H1 (cell line): ENCODE measurements at regions not wholly inside any gene's neighbourhood (a gene's known extent, or its start where the extent isn't known, plus 50 kb on each side); places are given as distances from the start of the nearest gene placed in this dataset.

Experiments
- CTCF ChIA-PET: fragments of 300-600 bp; sonication (Branson Sonifier 250); formaldehyde crosslinking; loops from one replicate; lab custom pipeline; 2021; ENCODE audit not compliant: partially characterized antibody; lab: Charles Lee
- POLR2A ChIA-PET: fragments of 300-600 bp; sonication (Branson Sonifier 250); formaldehyde crosslinking; loops from one replicate; lab custom pipeline; 2021; ENCODE audit warnings: inconsistent platforms; ENCODE audit not compliant: partially characterized antibody; lab: Charles Lee
- DNase-seq, 2 experiments: peaks; one replicate each; pipeline versions ENCODE4 v3.0.0 to v3.0.0-alpha.2; 2010 to 2022; ENCODE audit warnings: low spot score in 2 of 2, low read depth in 1 of 2, mixed read lengths in 1 of 2
- FAIRE-seq: peaks from 2 replicates; lab custom pipeline; 2011; peaks lifted over from hg19 to GRCh38; lab: Jason Lieb, UNC
- H2AFZ ChIP-seq: 2 replicates; pipeline ENCODE4 v1.8.1; 2012; ENCODE audit warnings: low read length, inconsistent platforms
- H2AK5ac ChIP-seq: 2 replicates; pipeline ENCODE4 v1.6.1; 2013; ENCODE audit warnings: low read depth, low read length
- H2BK120ac ChIP-seq: replicated peaks from 2 replicates; pipeline ENCODE3; 2013; ENCODE audit warnings: low read depth, low read length, inconsistent platforms
- H2BK12ac ChIP-seq: 2 replicates; pipeline ENCODE4 v1.6.1; 2013; ENCODE audit warnings: low read depth, low read length
- H2BK15ac ChIP-seq: 2 replicates; pipeline ENCODE4 v1.6.1; 2013; ENCODE audit warnings: low read length
- H2BK20ac ChIP-seq: 2 replicates; pipeline ENCODE4 v1.6.1; 2013; ENCODE audit warnings: low read length
- H2BK5ac ChIP-seq: 2 replicates; pipeline ENCODE4 v1.6.1; 2013; ENCODE audit warnings: low read depth, low read length
- H3K14ac ChIP-seq: 2 replicates; pipeline ENCODE4 v1.6.1; 2013; ENCODE audit warnings: inconsistent platforms; ENCODE audit not compliant: insufficient read length
- H3K18ac ChIP-seq: 2 replicates; pipeline ENCODE4 v1.6.1; 2013; ENCODE audit warnings: low read length; ENCODE audit errors: extremely low read depth
- H3K23ac ChIP-seq: 2 replicates; pipeline ENCODE4 v1.6.1; 2013; ENCODE audit warnings: inconsistent platforms; ENCODE audit not compliant: insufficient read length
- H3K23me2 ChIP-seq: 2 replicates; pipeline ENCODE4 v1.6.1; 2013; ENCODE audit warnings: low read depth, low read length
- H3K27ac ChIP-seq: 2 replicates; pipeline ENCODE4 v1.6.1; 2011; ENCODE audit warnings: low read depth, low read length, inconsistent platforms
- H3K27me3 ChIP-seq, 4 experiments: replicated peaks in 1 of 4; 1 replicate in 1 of 4; 2 replicates in 3 of 4; pipeline versions ENCODE4 v1.6.1 to v1.8.1; 2011 to 2013; ENCODE audit warnings: low read length in 3 of 4, mild to moderate bottlenecking in 3 of 4, inconsistent platforms in 2 of 4, mixed read lengths in 2 of 4, moderate library complexity in 1 of 4; ENCODE audit not compliant: control insufficient read depth in 3 of 4, insufficient read depth in 3 of 4; ENCODE audit errors: extremely low read depth in 1 of 4
- H3K36me3 ChIP-seq, 4 experiments: 2 replicates each; pipeline versions ENCODE4 v1.6.1 to v1.8.1; 2011 to 2013; ENCODE audit warnings: mild to moderate bottlenecking in 4 of 4, low read length in 3 of 4, moderate library complexity in 2 of 4, control low read depth in 1 of 4, inconsistent platforms in 1 of 4; ENCODE audit not compliant: insufficient read depth in 4 of 4, control insufficient read depth in 2 of 4
- H3K4ac ChIP-seq: replicated peaks from 2 replicates; pipeline ENCODE3; 2013; ENCODE audit warnings: low read length, low read depth, mixed read lengths, inconsistent platforms; ENCODE audit not compliant: insufficient read length
- H3K4me1 ChIP-seq, 4 experiments: replicated peaks in 1 of 4; 1 replicate in 1 of 4; 2 replicates in 3 of 4; pipeline versions ENCODE4 v1.6.1 to v1.8.1; 2011 to 2013; ENCODE audit warnings: low read length in 3 of 4, inconsistent platforms in 2 of 4, mixed read lengths in 1 of 4; ENCODE audit not compliant: insufficient read depth in 4 of 4, control insufficient read depth in 3 of 4
- H3K4me2 ChIP-seq, 2 experiments: 2 replicates each; pipeline versions ENCODE4 v1.6.1 to v1.8.1; 2011 to 2013; ENCODE audit warnings: low read depth in 2 of 2, low read length in 2 of 2, control low read depth in 1 of 2, inconsistent platforms in 1 of 2, mild to moderate bottlenecking in 1 of 2; ENCODE audit not compliant: insufficient read depth in 1 of 2
- H3K4me3 ChIP-seq, 4 experiments: fragments of 200-600, 300-600 bp in 1 of 4; sonication (generic), shearing (Covaris generic), sonication (Bioruptor Twin) in 1 of 4; 2 replicates each; pipeline versions ENCODE4 v1.5.1 to v1.8.1; 2011 to 2016; ENCODE audit warnings: low read length in 4 of 4, low read depth in 3 of 4, control low read depth in 2 of 4, inconsistent platforms in 2 of 4, mild to moderate bottlenecking in 2 of 4, mixed read lengths in 1 of 4, moderate library complexity in 1 of 4; ENCODE audit not compliant: insufficient read depth in 2 of 4; ENCODE audit errors: extremely low read depth in 1 of 4
- H3K56ac ChIP-seq: replicated peaks from 2 replicates; pipeline ENCODE3; 2013; ENCODE audit warnings: low read depth, mild to moderate bottlenecking, mixed read lengths, low read length, inconsistent platforms; ENCODE audit not compliant: insufficient read length
- H3K79me1 ChIP-seq: 2 replicates; pipeline ENCODE4 v1.6.1; 2013; ENCODE audit warnings: low read depth, low read length, control low read depth
- H3K79me2 ChIP-seq, 2 experiments: 2 replicates each; pipeline versions ENCODE4 v1.6.1 to v1.8.1; 2012 to 2013; ENCODE audit warnings: low read length in 2 of 2, mild to moderate bottlenecking in 2 of 2, inconsistent platforms in 1 of 2; ENCODE audit not compliant: insufficient read depth in 2 of 2, control insufficient read depth in 1 of 2
- H3K9ac ChIP-seq, 4 experiments: replicated peaks in 1 of 4; 1 replicate in 1 of 4; 2 replicates in 3 of 4; pipeline versions ENCODE4 v1.6.1 to v1.8.1; 2011 to 2013; ENCODE audit warnings: low read depth in 3 of 4, low read length in 3 of 4, control low read depth in 2 of 4, mild to moderate bottlenecking in 2 of 4, moderate library complexity in 2 of 4, inconsistent platforms in 1 of 4; ENCODE audit errors: extremely low read depth in 1 of 4
- H3K9me3 ChIP-seq, 2 experiments: 2 replicates each; pipeline versions ENCODE4 v1.6.1 to v1.8.1; 2012 to 2013; ENCODE audit warnings: mild to moderate bottlenecking in 2 of 2, moderate library complexity in 2 of 2, control low read depth in 1 of 2, inconsistent platforms in 1 of 2, low read depth in 1 of 2, low read length in 1 of 2, mixed read lengths in 1 of 2; ENCODE audit not compliant: insufficient read depth in 2 of 2
- H4K20me1 ChIP-seq, 2 experiments: replicated peaks in 1 of 2; 2 replicates each; pipeline versions ENCODE3 to v1.8.1; 2011 to 2013; ENCODE audit warnings: inconsistent platforms in 2 of 2, low read length in 2 of 2, mild to moderate bottlenecking in 1 of 2; ENCODE audit not compliant: insufficient read depth in 2 of 2, control insufficient read depth in 1 of 2
- H4K5ac ChIP-seq: 2 replicates; pipeline ENCODE4 v1.6.1; 2013; ENCODE audit warnings: low read length, low read depth, mixed read lengths, inconsistent platforms; ENCODE audit not compliant: insufficient read length
- H4K8ac ChIP-seq: 2 replicates; pipeline ENCODE4 v1.8.0; 2013; ENCODE audit warnings: mild to moderate bottlenecking, moderate library complexity, low read length, inconsistent platforms; ENCODE audit not compliant: insufficient read depth; ENCODE audit errors: extremely low read depth
- H4K91ac ChIP-seq: replicated peaks from 2 replicates; pipeline ENCODE3; 2013; ENCODE audit warnings: low read length, mixed read lengths, inconsistent platforms; ENCODE audit not compliant: insufficient read length
- CREB1 ChIP-seq: IDR thresholded peaks from 2 replicates; pipeline ENCODE4 v1.6.1; 2012; ENCODE audit warnings: inconsistent platforms
- GTF2F1 ChIP-seq: IDR thresholded peaks from 2 replicates; pipeline ENCODE4 v1.6.1; 2012; ENCODE audit warnings: low read depth, low read length, improper control_type of control experiment, borderline replicate concordance
- JUND ChIP-seq: IDR thresholded peaks from 2 replicates; pipeline ENCODE4 v1.6.1; 2011; ENCODE audit warnings: mild to moderate bottlenecking, improper control_type of control experiment, low read length
- KDM1A ChIP-seq: fragments of 200-600, 300-600 bp; sonication (generic); IDR thresholded peaks from 2 replicates; pipeline ENCODE4 v1.7.1; 2016; ENCODE audit warnings: mild to moderate bottlenecking, low read length, borderline replicate concordance
- POLR2AphosphoS5 ChIP-seq: IDR thresholded peaks from 2 replicates; pipeline ENCODE4 v1.6.1; 2011; ENCODE audit warnings: low read depth, low read length
- RBBP5 ChIP-seq: IDR thresholded peaks from 2 replicates; pipeline ENCODE4 v1.7.1; 2012; ENCODE audit warnings: low read depth, mild to moderate bottlenecking, inconsistent platforms, low read length, moderate library complexity, borderline replicate concordance
- SAP30 ChIP-seq: fragments of 300-600 bp; sonication (generic); IDR thresholded peaks from 2 replicates; pipeline ENCODE4 v1.7.1; 2012; ENCODE audit warnings: low read length, moderate library complexity, mild to moderate bottlenecking, inconsistent platforms; ENCODE audit not compliant: insufficient read depth, insufficient replicate concordance
- SIN3A ChIP-seq, 2 experiments: IDR thresholded peaks in 1 of 2; conservative IDR thresholded peaks in 1 of 2; 2 replicates each; pipeline ENCODE4 v1.6.1; 2011 to 2012; ENCODE audit warnings: low read length in 2 of 2, improper control_type of control experiment in 1 of 2, low read depth in 1 of 2, mild to moderate bottlenecking in 1 of 2
- SIRT6 ChIP-seq: IDR thresholded peaks from one replicate; pipeline ENCODE4 v1.7.1; 2012; ENCODE audit warnings: low read length, inconsistent platforms
- SP1 ChIP-seq: IDR thresholded peaks from 2 replicates; pipeline ENCODE4 v1.6.1; 2011; ENCODE audit warnings: low read depth, low read length
- TCF12 ChIP-seq: IDR thresholded peaks from 2 replicates; pipeline ENCODE4 v1.6.1; 2011; ENCODE audit warnings: low read depth, mild to moderate bottlenecking, low read length
- TEAD4 ChIP-seq: IDR thresholded peaks from 2 replicates; pipeline ENCODE4 v1.6.1; 2012; ENCODE audit warnings: low read depth, low read length, inconsistent platforms, mixed read lengths
- WGBS, 2 experiments: shearing (Covaris generic) in 1 of 2; methylation state at CpG; one replicate each; pipeline versions ENCODE4 v1.1.6 to v1.1.7; 2013 to 2015; ENCODE audit warnings: low lambda C conversion rate in 2 of 2, mixed read lengths in 2 of 2, inconsistent platforms in 1 of 2, low coverage in 1 of 2, missing lambda C conversion rate in 1 of 2; ENCODE audit not compliant: insufficient replicate concordance in 2 of 2, insufficient coverage in 1 of 2, insufficient read length in 1 of 2; ENCODE audit errors: extremely low coverage in 1 of 2, missing lambda C conversion rate in 1 of 2; 5-methylcytosine and 5-hydroxymethylcytosine counted together

GRCh38 chr6:168201799-168202198, 117.8 kb downstream of the DACT2 start:
- H3K79me1 ChIP-seq, result no peaks in the 10 kb centered on the region
- no peak overlapping the region for H2BK120ac ChIP-seq
- no peak overlapping the region for H2AFZ ChIP-seq
- H4K91ac ChIP-seq, result no peak overlapping the region
- H3K4ac ChIP-seq, result no peak overlapping the region
- H2BK15ac ChIP-seq, result no peak overlapping the region
- H2BK12ac ChIP-seq, result no peak overlapping the region
- no peak overlapping the region for H3K23ac ChIP-seq
- H3K4me3 ChIP-seq, result no peak overlapping the region
- WGBS, 2 experiments, result 87% methylated on average over 5 of the region's 5 CpGs; no CpG with 5 or more reads in 1 of the 2 experiments
- CTCF ChIA-PET, result interaction anchor here (0.7 to 4.5 kb wide), 19 partner anchors 8 to 184 kb away, joined by 3 to 24 read pairs (median 3); no protein-coding TSS in a partner anchor
- no peak overlapping the region for H4K8ac ChIP-seq
- POLR2A ChIA-PET, result no interaction called here
- no peak overlapping the region for H2BK20ac ChIP-seq
- H3K4me1 ChIP-seq, result no peaks in the 10 kb centered on the region
- H4K5ac ChIP-seq, result no peak overlapping the region
- H3K79me2 ChIP-seq, result no peaks in the 10 kb centered on the region
- H3K9ac ChIP-seq, result no peak overlapping the region
- H3K4me2 ChIP-seq, result no peak overlapping the region
- TF ChIP-seq SIRT6 (no peak), KDM1A (no peak), TEAD4 (no peak), SAP30 (no peak), SIN3A (conservative IDR thresholded peaks at IDR 0.05 in 1 of 2, IDR thresholded peaks at IDR 0.05 in 1 of 2; ENCODE audit: low read depth in 1 of 2, low read length in 2 of 2) (no peak), JUND (no peak), POLR2AphosphoS5 (no peak), RBBP5 (no peak), TCF12 (no peak), CREB1 (no peak), SP1 (no peak), GTF2F1 (no peak)
- no peak overlapping the region for H2AK5ac ChIP-seq
- DNase-seq, result no peak
- no peaks in the 10 kb centered on the region for H3K36me3 ChIP-seq
- no peak overlapping the region for H2BK5ac ChIP-seq
- no peaks in the 10 kb centered on the region for H3K23me2 ChIP-seq
- H3K14ac ChIP-seq, result no peak overlapping the region
- no peaks in the 10 kb centered on the region for H3K27me3 ChIP-seq
- H4K20me1 ChIP-seq, result no peaks in the 10 kb centered on the region
- H3K18ac ChIP-seq, result no peak overlapping the region
- peaks cover 4 to 7% of the 10 kb centered on the region in 2 experiments; a peak in 1 of 4 replicates for H3K9me3 ChIP-seq
- no peak for FAIRE-seq
- H3K56ac ChIP-seq, result no peak overlapping the region
- no peak overlapping the region for H3K27ac ChIP-seq
